HFFc6 (cell line): ENCODE measurements at regions not wholly inside any gene's neighbourhood (a gene's known extent, or its start where the extent isn't known, plus 50 kb on each side); places are given as distances from the start of the nearest gene placed in this dataset.

ENCODE experiments used
- DNase-seq: peaks from one replicate; pipeline ENCODE4 v3.0.0-alpha.2; 2018
- H3K27ac Mint-ChIP-seq: 2 replicates; pipeline ENCODE4 v1.8.0; 2020; ENCODE audit warnings: mild to moderate bottlenecking, mixed read lengths
- H3K27me3 Mint-ChIP-seq: 2 replicates; pipeline ENCODE4 v1.8.0; 2021; ENCODE audit warnings: mild to moderate bottlenecking, moderate library complexity, mixed read lengths; ENCODE audit not compliant: insufficient read depth
- H3K36me3 Mint-ChIP-seq: 2 replicates; pipeline ENCODE4 v1.8.0; 2021; ENCODE audit warnings: low read depth, mixed read lengths
- H3K4me1 Mint-ChIP-seq: 2 replicates; pipeline ENCODE4 v1.8.0; 2020; ENCODE audit warnings: low read depth, mixed read lengths
- H3K4me3 Mint-ChIP-seq: 2 replicates; pipeline ENCODE4 v1.8.0; 2020; ENCODE audit warnings: mild to moderate bottlenecking, moderate library complexity, mixed read lengths
- H3K9me3 Mint-ChIP-seq: 2 replicates; pipeline ENCODE4 v1.8.0; 2020; ENCODE audit warnings: mild to moderate bottlenecking, mixed read lengths
- TF ChIP-seq, protein P1 (sequence below): fragments of 200-600 bp; sonication (generic); IDR thresholded peaks from 2 replicates; pipeline ENCODE4 v1.5.0; 2021; ENCODE audit warnings: antibody characterized with exemption, mild to moderate bottlenecking

DNA sequence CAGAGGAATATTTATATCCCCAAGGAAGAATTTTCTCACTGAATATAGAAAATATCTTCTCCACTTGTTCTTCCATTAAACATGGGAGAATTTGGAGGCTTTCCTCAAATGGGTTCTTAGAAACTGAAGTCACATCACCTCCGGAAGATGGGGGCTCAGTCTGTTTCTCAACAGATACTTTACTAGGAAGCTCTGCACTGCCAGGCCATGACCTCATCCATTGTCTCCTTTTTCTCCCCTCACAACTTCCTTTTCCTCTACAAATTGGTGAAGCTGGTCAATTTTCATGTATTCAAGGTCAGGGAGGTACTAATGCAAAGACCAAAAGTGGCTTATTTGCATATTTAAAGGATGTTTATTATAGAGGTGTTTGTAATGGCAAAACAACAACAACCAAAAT is 173.1 kb downstream of the RNF152 start:
- Mint-ChIP-seq H3K4me1 (no peaks in the 10 kb centered on the region), H3K36me3 (no peaks in the 10 kb centered on the region), H3K9me3 (no peaks in the 10 kb centered on the region), H3K27ac (no peak overlapping the region), H3K4me3 (no peak overlapping the region), H3K27me3 (no peaks in the 10 kb centered on the region; the same call in 1 of the 2 replicates)
- TF ChIP-seq, protein P1, sequence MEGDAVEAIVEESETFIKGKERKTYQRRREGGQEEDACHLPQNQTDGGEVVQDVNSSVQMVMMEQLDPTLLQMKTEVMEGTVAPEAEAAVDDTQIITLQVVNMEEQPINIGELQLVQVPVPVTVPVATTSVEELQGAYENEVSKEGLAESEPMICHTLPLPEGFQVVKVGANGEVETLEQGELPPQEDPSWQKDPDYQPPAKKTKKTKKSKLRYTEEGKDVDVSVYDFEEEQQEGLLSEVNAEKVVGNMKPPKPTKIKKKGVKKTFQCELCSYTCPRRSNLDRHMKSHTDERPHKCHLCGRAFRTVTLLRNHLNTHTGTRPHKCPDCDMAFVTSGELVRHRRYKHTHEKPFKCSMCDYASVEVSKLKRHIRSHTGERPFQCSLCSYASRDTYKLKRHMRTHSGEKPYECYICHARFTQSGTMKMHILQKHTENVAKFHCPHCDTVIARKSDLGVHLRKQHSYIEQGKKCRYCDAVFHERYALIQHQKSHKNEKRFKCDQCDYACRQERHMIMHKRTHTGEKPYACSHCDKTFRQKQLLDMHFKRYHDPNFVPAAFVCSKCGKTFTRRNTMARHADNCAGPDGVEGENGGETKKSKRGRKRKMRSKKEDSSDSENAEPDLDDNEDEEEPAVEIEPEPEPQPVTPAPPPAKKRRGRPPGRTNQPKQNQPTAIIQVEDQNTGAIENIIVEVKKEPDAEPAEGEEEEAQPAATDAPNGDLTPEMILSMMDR, result no peak
- no peak for DNase-seq

DNA sequence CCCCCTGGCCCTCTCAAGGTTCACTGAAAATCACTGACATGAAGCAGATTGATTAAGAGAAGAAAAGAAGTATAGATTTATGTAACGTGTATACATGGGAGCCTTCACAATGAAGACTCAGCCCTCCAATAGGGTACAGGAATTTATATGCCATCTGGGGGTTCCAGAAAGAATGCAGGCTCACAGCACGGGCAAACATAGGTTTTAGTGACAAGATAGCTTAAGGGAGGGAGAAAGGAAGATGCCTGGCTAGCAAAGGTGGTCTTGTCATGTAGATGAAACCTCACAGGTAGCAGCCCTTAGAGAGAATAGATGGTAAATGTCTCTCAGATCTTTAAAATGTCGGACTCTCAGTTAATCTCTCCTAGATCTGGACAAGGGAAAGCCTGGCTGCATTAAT is 173.9 kb downstream of the RNF152 start:
- Mint-ChIP-seq H3K27me3 (no peaks in the 10 kb centered on the region; the same call in 1 of the 2 replicates), H3K4me3 (no peak overlapping the region), H3K27ac (no peak overlapping the region), H3K4me1 (no peaks in the 10 kb centered on the region), H3K9me3 (no peaks in the 10 kb centered on the region), H3K36me3 (no peaks in the 10 kb centered on the region)
- TF ChIP-seq, protein P1, result no peak
- no peak for DNase-seq

DNA sequence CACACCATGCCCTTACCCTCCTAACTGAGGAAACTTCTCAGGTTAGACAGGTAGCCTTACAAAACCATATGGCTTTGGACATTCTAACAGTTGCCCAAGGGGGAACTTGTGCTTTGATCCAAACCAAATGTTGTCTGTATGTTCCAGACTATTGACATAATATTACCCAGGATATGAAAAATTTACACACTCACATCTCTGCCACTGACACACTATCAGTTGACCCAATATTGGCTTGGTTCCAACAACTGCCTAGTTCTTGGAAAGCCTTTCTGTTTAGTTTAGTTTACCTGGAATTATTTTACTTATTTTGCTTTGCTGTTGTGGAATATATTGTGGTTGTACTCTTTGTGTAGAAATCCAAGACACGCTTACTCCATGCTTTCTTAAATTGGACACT is 178.4 kb downstream of the RNF152 start:
- no peak for DNase-seq
- H3K4me3 Mint-ChIP-seq, result no peak overlapping the region
- H3K9me3 Mint-ChIP-seq, result no peaks in the 10 kb centered on the region
- TF ChIP-seq, protein P1, result no peak
- no peaks in the 10 kb centered on the region for H3K4me1 Mint-ChIP-seq
- H3K27me3 Mint-ChIP-seq, result no peaks in the 10 kb centered on the region
- no peaks in the 10 kb centered on the region for H3K36me3 Mint-ChIP-seq
- H3K27ac Mint-ChIP-seq, result no peak overlapping the region

DNA sequence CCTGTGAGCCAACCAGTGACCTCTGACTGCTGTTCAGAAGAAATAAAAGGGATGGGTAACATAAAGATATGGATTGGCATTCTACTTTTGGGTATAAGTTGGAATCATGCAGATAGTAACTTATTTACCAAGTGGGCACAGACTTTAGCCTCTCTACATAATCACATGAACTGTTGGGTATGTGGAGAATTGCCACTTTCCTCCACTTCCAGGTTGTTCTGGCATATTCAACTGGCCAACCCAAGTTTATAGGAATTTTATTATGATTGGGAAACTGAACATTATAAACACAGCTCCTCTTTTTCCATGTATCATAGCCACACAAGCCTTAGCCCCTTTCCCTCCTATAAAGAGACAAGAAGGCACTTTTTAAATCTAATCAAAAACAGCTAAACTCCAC is 179.3 kb downstream of the RNF152 start:
- TF ChIP-seq, protein P1, result no peak
- no peaks in the 10 kb centered on the region for H3K4me1 Mint-ChIP-seq
- H3K27me3 Mint-ChIP-seq, result no peaks in the 10 kb centered on the region
- H3K4me3 Mint-ChIP-seq, result no peak overlapping the region
- H3K36me3 Mint-ChIP-seq, result no peaks in the 10 kb centered on the region
- no peak for DNase-seq
- H3K9me3 Mint-ChIP-seq, result no peaks in the 10 kb centered on the region
- H3K27ac Mint-ChIP-seq, result no peak overlapping the region

DNA sequence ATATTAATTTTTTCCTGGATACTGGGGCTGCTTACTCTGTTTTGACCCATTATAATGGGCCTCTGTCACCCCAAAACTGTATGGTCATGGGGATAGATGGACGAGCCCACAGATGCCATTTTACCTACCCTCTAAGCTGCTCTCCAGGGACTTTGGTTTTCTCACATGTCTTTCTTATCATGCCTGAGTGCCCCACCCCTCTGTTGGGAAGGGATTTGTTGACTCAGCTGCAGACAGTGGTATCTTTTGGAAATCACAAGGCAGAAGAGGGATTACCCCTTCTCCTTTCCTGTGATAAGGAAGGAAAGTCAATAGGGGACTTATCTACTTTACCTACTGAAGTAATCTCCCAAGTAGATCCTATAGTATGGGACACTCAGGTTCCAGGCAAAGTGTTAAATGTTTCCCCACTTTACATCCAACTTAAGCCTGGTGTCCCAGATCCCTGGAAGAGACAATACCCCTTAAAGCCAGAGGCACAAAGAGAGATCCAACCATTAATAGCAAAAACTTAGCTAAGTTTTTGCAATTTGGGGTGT is 182.7 kb downstream of the RNF152 start:
- Mint-ChIP-seq H3K27ac (no peak overlapping the region), H3K36me3 (no peaks in the 10 kb centered on the region), H3K9me3 (no peaks in the 10 kb centered on the region), H3K27me3 (no peaks in the 10 kb centered on the region), H3K4me3 (no peak overlapping the region), H3K4me1 (no peaks in the 10 kb centered on the region)
- DNase-seq, result no peak
- TF ChIP-seq, protein P1, result no peak
